ENCODE measurements at regions not wholly inside any gene's neighbourhood (a gene's known extent, or its start where the extent isn't known, plus 50 kb on each side); places are given as distances from the start of the nearest gene placed in this dataset.

- no peak overlapping the region for H3K9ac ChIP-seq
- no peaks in the 10 kb centered on the region for H3K79me2 ChIP-seq (ENCODE audit: insufficient read depth)
- no peaks in the 10 kb centered on the region for H4K20me1 ChIP-seq (ENCODE audit: insufficient read depth)
- in situ Hi-C loops (cut with MboI) = loop anchor here (25.0 kb wide), 1 partner anchor 1226 kb away; no protein-coding TSS in a partner anchor
- H3K9me2 ChIP-seq (ENCODE audit: insufficient read depth) = no peaks in the 10 kb centered on the region
- no peaks in the 10 kb centered on the region for H3K27me3 ChIP-seq (replicated peaks; ENCODE audit: insufficient read depth)
- H3K4me3 ChIP-seq = no peak overlapping the region
- no peak overlapping the region for H3K4me2 ChIP-seq (ENCODE audit: unreplicated experiment)
- no peak for TF ChIP-seq EZH2 (IDR thresholded peaks at IDR 0.05; ENCODE audit: insufficient read depth, poor library complexity, severe bottlenecking)
- TF ChIP-seq EZH2phosphoT487 (IDR thresholded peaks at IDR 0.05; ENCODE audit: insufficient read depth, low read depth) = no peak
- no peaks in the 10 kb centered on the region for H3K36me3 ChIP-seq (ENCODE audit: low read depth)
- DNase-seq = no peak
- 22 to 28% methylated on average over 5 of the region's 5 CpGs for WGBS, 2 experiments (ENCODE audit: low coverage in 1 of 2, low lambda C conversion rate in 2 of 2, missing lambda C conversion rate in 2 of 2)
- H3F3A ChIP-seq (ENCODE audit: insufficient read depth) = no peaks in the 10 kb centered on the region
- no peak overlapping the region for H3K27ac ChIP-seq
- H3K4me1 ChIP-seq (ENCODE audit: insufficient read depth) = no peaks in the 10 kb centered on the region
- H2AFZ ChIP-seq = no peak overlapping the region
- no peaks in the 10 kb centered on the region for H3K9me3 ChIP-seq (ENCODE audit: low read depth)
These were observed 483.2 kb downstream of the METTL4 start for GRCh38 chr18:2087877-2088673.

- no peak overlapping the region for H3K4me3 ChIP-seq
- no peak for TF ChIP-seq EZH2 (IDR thresholded peaks at IDR 0.05; ENCODE audit: insufficient read depth, poor library complexity, severe bottlenecking)
- no peak for TF ChIP-seq EZH2phosphoT487 (IDR thresholded peaks at IDR 0.05; ENCODE audit: insufficient read depth, low read depth)
- no peaks in the 10 kb centered on the region for H3F3A ChIP-seq (ENCODE audit: insufficient read depth)
- no peak overlapping the region for H2AFZ ChIP-seq
- no peaks in the 10 kb centered on the region for H3K36me3 ChIP-seq (ENCODE audit: low read depth)
- H3K79me2 ChIP-seq (ENCODE audit: insufficient read depth) = no peaks in the 10 kb centered on the region
- no peak overlapping the region for H3K4me2 ChIP-seq (ENCODE audit: unreplicated experiment)
- no peaks in the 10 kb centered on the region for H3K4me1 ChIP-seq (ENCODE audit: insufficient read depth)
- H3K9me2 ChIP-seq (ENCODE audit: insufficient read depth) = no peaks in the 10 kb centered on the region
- 0 to 21% methylated on average over 2 of the region's 2 CpGs for WGBS, 2 experiments (ENCODE audit: low coverage in 1 of 2, low lambda C conversion rate in 2 of 2, missing lambda C conversion rate in 2 of 2)
- H3K27me3 ChIP-seq (replicated peaks; ENCODE audit: insufficient read depth) = no peaks in the 10 kb centered on the region
- no peaks in the 10 kb centered on the region for H4K20me1 ChIP-seq (ENCODE audit: insufficient read depth)
- in situ Hi-C loops (cut with MboI) = loop anchor here (25.0 kb wide), 1 partner anchor 1227 kb away; no protein-coding TSS in a partner anchor
- no peak overlapping the region for H3K9ac ChIP-seq
- DNase-seq = no peak
- H3K9me3 ChIP-seq (ENCODE audit: low read depth) = no peaks in the 10 kb centered on the region
- H3K27ac ChIP-seq = no peak overlapping the region
These were observed 481.9 kb downstream of the METTL4 start for GRCh38 chr18:2089396-2089795.

- H4K20me1 ChIP-seq (ENCODE audit: insufficient read depth) = no peaks in the 10 kb centered on the region
- H2AFZ ChIP-seq = no peak overlapping the region
- H3K4me2 ChIP-seq (ENCODE audit: unreplicated experiment) = no peak overlapping the region
- no peaks in the 10 kb centered on the region for H3K36me3 ChIP-seq (ENCODE audit: low read depth)
- no peaks in the 10 kb centered on the region for H3K27me3 ChIP-seq (replicated peaks; ENCODE audit: insufficient read depth)
- DNase-seq = no peak
- WGBS, 2 experiments (ENCODE audit: low coverage in 1 of 2, low lambda C conversion rate in 2 of 2, missing lambda C conversion rate in 2 of 2) = 10 to 20% methylated on average over 3 of the region's 3 CpGs
- H3K4me3 ChIP-seq = no peak overlapping the region
- no peak overlapping the region for H3K27ac ChIP-seq
- no peaks in the 10 kb centered on the region for H3F3A ChIP-seq (ENCODE audit: insufficient read depth)
- H3K4me1 ChIP-seq (ENCODE audit: insufficient read depth) = no peaks in the 10 kb centered on the region
- no peaks in the 10 kb centered on the region for H3K79me2 ChIP-seq (ENCODE audit: insufficient read depth)
- H3K9me2 ChIP-seq (ENCODE audit: insufficient read depth) = no peaks in the 10 kb centered on the region
- no peaks in the 10 kb centered on the region for H3K9me3 ChIP-seq (ENCODE audit: low read depth)
- H3K9ac ChIP-seq = no peak overlapping the region
- in situ Hi-C loops (cut with MboI) = loop anchor here (25.0 kb wide), 1 partner anchor 1230 kb away; no protein-coding TSS in a partner anchor
- TF ChIP-seq EZH2 (IDR thresholded peaks at IDR 0.05; ENCODE audit: insufficient read depth, poor library complexity, severe bottlenecking) (no peak), EZH2phosphoT487 (IDR thresholded peaks at IDR 0.05; ENCODE audit: insufficient read depth, low read depth) (no peak)
These were observed 479.4 kb downstream of the METTL4 start for GRCh38 chr18:2091937-2092336.

GRCh38 chr18:2096551-2096950 is 474.8 kb downstream of the METTL4 start:
- Histone ChIP-seq H3K9me2 (ENCODE audit: insufficient read depth) (no peaks in the 10 kb centered on the region), H3K4me3 (no peak overlapping the region), H2AFZ (no peak overlapping the region), H3K27ac (no peak overlapping the region), H3F3A (ENCODE audit: insufficient read depth) (no peaks in the 10 kb centered on the region), H3K79me2 (ENCODE audit: insufficient read depth) (no peaks in the 10 kb centered on the region), H4K20me1 (ENCODE audit: insufficient read depth) (no peaks in the 10 kb centered on the region), H3K27me3 (replicated peaks; ENCODE audit: insufficient read depth) (no peaks in the 10 kb centered on the region; the same call in 1 of the 2 replicates), H3K4me1 (ENCODE audit: insufficient read depth) (no peaks in the 10 kb centered on the region), H3K9me3 (ENCODE audit: low read depth) (no peaks in the 10 kb centered on the region), H3K36me3 (ENCODE audit: low read depth) (no peaks in the 10 kb centered on the region), H3K9ac (no peak overlapping the region), H3K4me2 (ENCODE audit: unreplicated experiment) (no peak overlapping the region)
- in situ Hi-C loops (cut with MboI) = loop anchor here (25.0 kb wide), 1 partner anchor 1234 kb away; no protein-coding TSS in a partner anchor
- WGBS, 2 experiments (ENCODE audit: low coverage in 1 of 2, low lambda C conversion rate in 2 of 2, missing lambda C conversion rate in 2 of 2) = 0% methylated on average over 2 of the region's 2 CpGs
- TF ChIP-seq EZH2 (IDR thresholded peaks at IDR 0.05; ENCODE audit: insufficient read depth, poor library complexity, severe bottlenecking) (no peak), EZH2phosphoT487 (IDR thresholded peaks at IDR 0.05; ENCODE audit: insufficient read depth, low read depth) (no peak)
- DNase-seq = no peak
